ENCODE measurements at regions not wholly inside any gene's neighbourhood (a gene's known extent, or its start where the extent isn't known, plus 50 kb on each side); places are given as distances from the start of the nearest gene placed in this dataset.
"Not testable (repeated sequence)": the region's sequence is repeated elsewhere in the genome, so short reads cannot be mapped to it uniquely, and the experiment has no call there.

GRCh38 chr4:43089730-43090129 is 197.2 kb downstream of the GRXCR1 start:
- DNase-seq (ENCODE audit: low read depth in 4 of 4, low spot score in 1 of 4): no peak

GRCh38 chr4:43103048-43103447 is 210.5 kb downstream of the GRXCR1 start:
- DNase-seq (ENCODE audit: low read depth in 4 of 4, low spot score in 1 of 4): no peak

- DNase-seq (ENCODE audit: low read depth in 4 of 4, low spot score in 1 of 4): no peak
Observed at GRCh38 chr4:43112139-43112538, 219.6 kb downstream of the GRXCR1 start.

- DNase-seq (ENCODE audit: low read depth in 4 of 4, low spot score in 1 of 4): no peak
Observed at GRCh38 chr4:43113196-43113595, 220.7 kb downstream of the GRXCR1 start.

GRCh38 chr4:43126595-43126994 is 234.1 kb downstream of the GRXCR1 start:
- no peak for DNase-seq (ENCODE audit: low read depth in 4 of 4, low spot score in 1 of 4)

- no peak for DNase-seq (ENCODE audit: low read depth in 4 of 4, low spot score in 1 of 4)
Observed at GRCh38 chr4:43130228-43131021, 237.9 kb downstream of the GRXCR1 start.

GRCh38 chr4:43132010-43132582 is 239.6 kb downstream of the GRXCR1 start:
- DNase-seq (ENCODE audit: low read depth in 4 of 4, low spot score in 1 of 4): peak in 3 of 4 experiments; percentile 2 to 28 (median 4)

- no peak for DNase-seq (ENCODE audit: low read depth in 4 of 4, low spot score in 1 of 4)
Observed at GRCh38 chr4:43133566-43133965, 241.1 kb downstream of the GRXCR1 start.

- DNase-seq (ENCODE audit: low read depth in 4 of 4, low spot score in 1 of 4): no peak
Observed at GRCh38 chr4:43136752-43137151, 244.2 kb downstream of the GRXCR1 start.

GRCh38 chr4:43146198-43146597 is 253.7 kb downstream of the GRXCR1 start:
- no peak for DNase-seq (ENCODE audit: low read depth in 4 of 4, low spot score in 1 of 4)

GRCh38 chr4:43148481-43148880 is 256.0 kb downstream of the GRXCR1 start:
- DNase-seq (ENCODE audit: low read depth in 4 of 4, low spot score in 1 of 4): no peak

- DNase-seq (ENCODE audit: low read depth in 4 of 4, low spot score in 1 of 4): no peak
Observed at GRCh38 chr4:43163101-43163792, 270.7 kb downstream of the GRXCR1 start.

GRCh38 chr4:43189741-43190140 is 297.2 kb downstream of the GRXCR1 start:
- no peak for DNase-seq (ENCODE audit: low read depth in 4 of 4, low spot score in 1 of 4)

GRCh38 chr4:43212576-43212975 is 320.1 kb downstream of the GRXCR1 start:
- not testable (repeated sequence) for DNase-seq (ENCODE audit: low read depth in 4 of 4, low spot score in 1 of 4)

GRCh38 chr4:43223820-43224219 is 331.3 kb downstream of the GRXCR1 start:
- no peak for DNase-seq (ENCODE audit: low read depth in 4 of 4, low spot score in 1 of 4)

- DNase-seq (ENCODE audit: low read depth in 4 of 4, low spot score in 1 of 4): no peak
Observed at GRCh38 chr4:43224559-43224958, 332.0 kb downstream of the GRXCR1 start.

GRCh38 chr4:43233321-43233720 is 340.8 kb downstream of the GRXCR1 start:
- DNase-seq (ENCODE audit: low read depth in 4 of 4, low spot score in 1 of 4): no peak

GRCh38 chr4:43234626-43235415 is 342.3 kb downstream of the GRXCR1 start:
- DNase-seq (ENCODE audit: low read depth in 4 of 4, low spot score in 1 of 4): no peak

- no peak for DNase-seq (ENCODE audit: low read depth in 4 of 4, low spot score in 1 of 4)
Observed at GRCh38 chr4:43238008-43238407, 345.5 kb downstream of the GRXCR1 start.

GRCh38 chr4:43238585-43238984 is 346.1 kb downstream of the GRXCR1 start:
- no peak for DNase-seq (ENCODE audit: low read depth in 4 of 4, low spot score in 1 of 4)

GRCh38 chr4:43241104-43241503 is 348.6 kb downstream of the GRXCR1 start:
- DNase-seq (ENCODE audit: low read depth in 4 of 4, low spot score in 1 of 4): no peak
